ENCODE measurements at regions not wholly inside any gene's neighbourhood (a gene's known extent, or its start where the extent isn't known, plus 50 kb on each side); places are given as distances from the start of the nearest gene placed in this dataset.
"Not testable (repeated sequence)": the region's sequence is repeated elsewhere in the genome, so short reads cannot be mapped to it uniquely, and the experiment has no call there.

DNA sequence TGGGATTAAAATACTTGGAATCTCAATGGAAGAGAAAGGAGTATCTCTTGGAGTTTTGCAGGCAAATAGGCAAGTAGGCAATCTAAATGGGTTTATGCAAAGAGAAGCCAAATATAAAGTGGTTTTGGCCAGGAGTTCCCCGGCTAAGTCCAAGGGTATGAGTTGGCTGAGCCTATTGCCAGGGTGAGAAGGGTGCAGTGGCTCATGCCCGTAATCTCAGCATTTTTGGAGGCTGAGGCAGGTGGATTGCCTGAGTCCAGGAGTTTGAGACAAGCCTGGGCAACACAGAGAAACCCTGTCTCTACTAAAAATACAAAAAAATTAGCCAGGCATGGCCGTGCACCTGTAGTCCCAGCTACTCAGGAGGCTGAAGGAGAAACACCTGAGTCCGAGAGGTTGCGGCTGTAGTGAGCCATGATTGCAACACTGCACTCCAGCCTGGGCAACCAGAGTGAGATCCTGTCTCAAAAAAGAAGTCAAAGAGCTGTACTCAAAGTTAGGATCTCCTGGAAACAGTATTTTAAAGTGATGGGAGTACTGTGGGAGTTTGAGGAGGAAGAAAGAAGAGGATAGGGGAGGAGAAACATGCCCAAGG lies 130.4 kb upstream of the RAB18 start:
- no peaks in the 10 kb centered on the region for H3K9me3 ChIP-seq (replicated peaks; ENCODE audit: control insufficient read depth, insufficient read depth, low read length)
- no TSS peak for BruUV-seq (replicated peaks)
- in situ Hi-C loops (cut with MboI) (no loop called here), intact Hi-C loops (cut with micrococcal nuclease; ENCODE audit: unreplicated experiment) (loop anchor here (5.0 kb wide), 2 partner anchors 284 to 804 kb away; no protein-coding TSS in a partner anchor)
- no peaks in the 10 kb centered on the region for H3K4me1 ChIP-seq (ENCODE audit: control insufficient read depth, insufficient read depth, low read length)
- H3K9ac ChIP-seq (ENCODE audit: control insufficient read depth, insufficient read depth, low read length), result no peak overlapping the region
- 0 out of 4 replicates have a peak, but pooled peaks cover 1 to 2% of the 10 kb centered on the region in 2 experiments for H3K27me3 ChIP-seq (replicated peaks in 1 of 2; ENCODE audit: control insufficient read depth in 2 of 2, insufficient read depth in 2 of 2, low read length in 1 of 2)
- RAD21 ChIA-PET (ENCODE audit: unreplicated experiment), result no interaction called here
- no peak overlapping the region for H3K4me3 ChIP-seq
- POLR2A ChIA-PET, result no interaction called here
- H2AFZ ChIP-seq (ENCODE audit: control insufficient read depth, low read depth, low read length), result no peak overlapping the region
- SMC1A ChIA-PET (ENCODE audit: uncharacterized antibody, unreplicated experiment), result no interaction called here
- FAIRE-seq (no peak), DNase-seq (ENCODE audit: low read depth, low spot score) (no peak), ATAC-seq (no peak)
- no peak overlapping the region for H3K27ac ChIP-seq (ENCODE audit: control insufficient read depth, insufficient read depth)
- CTCF ChIA-PET, result interaction anchor here (0.5 kb wide), 1 partner anchor 15 kb away, joined by 3 read pairs; no protein-coding TSS in a partner anchor
- TF ChIP-seq, protein P1, sequence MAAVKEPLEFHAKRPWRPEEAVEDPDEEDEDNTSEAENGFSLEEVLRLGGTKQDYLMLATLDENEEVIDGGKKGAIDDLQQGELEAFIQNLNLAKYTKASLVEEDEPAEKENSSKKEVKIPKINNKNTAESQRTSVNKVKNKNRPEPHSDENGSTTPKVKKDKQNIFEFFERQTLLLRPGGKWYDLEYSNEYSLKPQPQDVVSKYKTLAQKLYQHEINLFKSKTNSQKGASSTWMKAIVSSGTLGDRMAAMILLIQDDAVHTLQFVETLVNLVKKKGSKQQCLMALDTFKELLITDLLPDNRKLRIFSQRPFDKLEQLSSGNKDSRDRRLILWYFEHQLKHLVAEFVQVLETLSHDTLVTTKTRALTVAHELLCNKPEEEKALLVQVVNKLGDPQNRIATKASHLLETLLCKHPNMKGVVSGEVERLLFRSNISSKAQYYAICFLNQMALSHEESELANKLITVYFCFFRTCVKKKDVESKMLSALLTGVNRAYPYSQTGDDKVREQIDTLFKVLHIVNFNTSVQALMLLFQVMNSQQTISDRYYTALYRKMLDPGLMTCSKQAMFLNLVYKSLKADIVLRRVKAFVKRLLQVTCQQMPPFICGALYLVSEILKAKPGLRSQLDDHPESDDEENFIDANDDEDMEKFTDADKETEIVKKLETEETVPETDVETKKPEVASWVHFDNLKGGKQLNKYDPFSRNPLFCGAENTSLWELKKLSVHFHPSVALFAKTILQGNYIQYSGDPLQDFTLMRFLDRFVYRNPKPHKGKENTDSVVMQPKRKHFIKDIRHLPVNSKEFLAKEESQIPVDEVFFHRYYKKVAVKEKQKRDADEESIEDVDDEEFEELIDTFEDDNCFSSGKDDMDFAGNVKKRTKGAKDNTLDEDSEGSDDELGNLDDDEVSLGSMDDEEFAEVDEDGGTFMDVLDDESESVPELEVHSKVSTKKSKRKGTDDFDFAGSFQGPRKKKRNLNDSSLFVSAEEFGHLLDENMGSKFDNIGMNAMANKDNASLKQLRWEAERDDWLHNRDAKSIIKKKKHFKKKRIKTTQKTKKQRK (IDR thresholded peaks at IDR 0.05; ENCODE audit: low read depth, low read length), result no peak
- no peak for TF ChIP-seq BMI1 (IDR thresholded peaks at IDR 0.05; ENCODE audit: borderline replicate concordance)
- no peak overlapping the region for H3K4me2 ChIP-seq (ENCODE audit: control insufficient read depth, insufficient read depth)
- no peaks in the 10 kb centered on the region for H4K20me1 ChIP-seq (ENCODE audit: control insufficient read depth, insufficient read depth)
- H3K79me2 ChIP-seq (ENCODE audit: control insufficient read depth, insufficient read depth, low read length), result no peaks in the 10 kb centered on the region
- 49% methylated on average over 5 of the region's 5 CpGs for WGBS (ENCODE audit: insufficient coverage, insufficient replicate concordance, low lambda C conversion rate, missing lambda C conversion rate)
- H3K36me3 ChIP-seq (ENCODE audit: control insufficient read depth in 2 of 2, insufficient read depth in 2 of 2, low read length in 1 of 2), result no peaks in the 10 kb centered on the region

DNA sequence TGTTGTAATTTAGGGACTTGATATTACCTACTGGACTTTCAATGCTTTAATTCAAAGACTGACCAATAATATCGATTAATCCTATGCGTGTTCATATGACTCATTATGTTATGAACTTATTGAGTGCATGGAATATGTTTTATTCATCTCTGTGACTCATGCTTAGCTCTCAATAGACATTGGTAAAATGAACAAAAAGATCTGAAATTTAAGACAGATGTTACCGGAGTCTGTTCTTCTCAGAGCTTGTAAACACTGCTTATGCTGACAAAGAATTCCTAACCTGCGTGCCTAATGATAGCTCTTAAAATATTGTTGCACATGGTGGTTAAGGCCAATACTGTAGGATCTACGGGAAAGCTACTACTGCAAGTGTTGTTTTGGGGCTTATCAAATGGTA lies 131.5 kb upstream of the ACBD5 start:
- H3K4me3 ChIP-seq, result no peak overlapping the region
- WGBS (ENCODE audit: insufficient coverage, insufficient replicate concordance, low lambda C conversion rate, missing lambda C conversion rate), result 76% methylated on average over 5 of the region's 5 CpGs
- ATAC-seq (no peak), FAIRE-seq (no peak), DNase-seq (ENCODE audit: low read depth, low spot score) (no peak)
- no peaks in the 10 kb centered on the region for H4K20me1 ChIP-seq (ENCODE audit: control insufficient read depth, insufficient read depth)
- no peak overlapping the region for H3K9ac ChIP-seq (ENCODE audit: control insufficient read depth, insufficient read depth, low read length)
- intact Hi-C loops (cut with micrococcal nuclease; ENCODE audit: unreplicated experiment), result loop anchor here (5.0 kb wide), 2 partner anchors 285 to 805 kb away; no protein-coding TSS in a partner anchor
- TF ChIP-seq SUPT20H (IDR thresholded peaks at IDR 0.05; ENCODE audit: borderline replicate concordance, control insufficient read depth, low read depth, low read length), result no peak
- no peaks in the 10 kb centered on the region for H3K4me1 ChIP-seq (ENCODE audit: control insufficient read depth, insufficient read depth, low read length)
- ChIA-PET RAD21 (ENCODE audit: unreplicated experiment) (no interaction called here), POLR2A (no interaction called here), SMC1A (ENCODE audit: uncharacterized antibody, unreplicated experiment) (no interaction called here), CTCF (interaction anchor here (1.2 to 1.3 kb wide), 2 partner anchors 11 to 286 kb away, joined by 3 to 5 read pairs; no protein-coding TSS in a partner anchor)
- H3K79me2 ChIP-seq (ENCODE audit: control insufficient read depth, insufficient read depth, low read length), result no peaks in the 10 kb centered on the region
- BruUV-seq (replicated peaks), result no TSS peak
- in situ Hi-C loops (cut with MboI), result no loop called here
- no peaks in the 10 kb centered on the region for H3K9me3 ChIP-seq (replicated peaks; ENCODE audit: control insufficient read depth, insufficient read depth, low read length)
- H3K36me3 ChIP-seq (ENCODE audit: control insufficient read depth in 2 of 2, insufficient read depth in 2 of 2, low read length in 1 of 2), result no peaks in the 10 kb centered on the region
- no peak overlapping the region for H2AFZ ChIP-seq (ENCODE audit: control insufficient read depth, low read depth, low read length)
- H3K27ac ChIP-seq (ENCODE audit: control insufficient read depth, insufficient read depth), result no peak overlapping the region
- H3K27me3 ChIP-seq (replicated peaks in 1 of 2; ENCODE audit: control insufficient read depth in 2 of 2, insufficient read depth in 2 of 2, low read length in 1 of 2), result 0 out of 4 replicates have a peak, but pooled peaks cover 1 to 2% of the 10 kb centered on the region in 2 experiments
- H3K4me2 ChIP-seq (ENCODE audit: control insufficient read depth, insufficient read depth), result no peak overlapping the region

- H3K9ac ChIP-seq (ENCODE audit: control insufficient read depth, insufficient read depth, low read length); H3K4me1 ChIP-seq (ENCODE audit: control insufficient read depth, insufficient read depth, low read length); DNase-seq (ENCODE audit: low read depth, low spot score); POLR2A ChIA-PET; ATAC-seq; BruUV-seq (replicated peaks); H2AFZ ChIP-seq (ENCODE audit: control insufficient read depth, low read depth, low read length); FAIRE-seq; H4K20me1 ChIP-seq (ENCODE audit: control insufficient read depth, insufficient read depth); H3K4me2 ChIP-seq (ENCODE audit: control insufficient read depth, insufficient read depth); H3K36me3 ChIP-seq (ENCODE audit: control insufficient read depth in 2 of 2, insufficient read depth in 2 of 2, low read length in 1 of 2); H3K27ac ChIP-seq (ENCODE audit: control insufficient read depth, insufficient read depth); SMC1A ChIA-PET (ENCODE audit: uncharacterized antibody, unreplicated experiment); H3K4me3 ChIP-seq; in situ Hi-C loops (cut with MboI); H3K9me3 ChIP-seq (replicated peaks; ENCODE audit: control insufficient read depth, insufficient read depth, low read length); H3K27me3 ChIP-seq (replicated peaks in 1 of 2; ENCODE audit: control insufficient read depth in 2 of 2, insufficient read depth in 2 of 2, low read length in 1 of 2); H3K79me2 ChIP-seq (ENCODE audit: control insufficient read depth, insufficient read depth, low read length): not testable (repeated sequence)
- CTCF ChIA-PET, result interaction anchor here (0.7 to 1.2 kb wide), 2 partner anchors 30 to 286 kb away, joined by 3 to 4 read pairs; no protein-coding TSS in a partner anchor
- RAD21 ChIA-PET (ENCODE audit: unreplicated experiment), result interaction anchor here (1.2 kb wide), 1 partner anchor 808 kb away, joined by 3 read pairs; no protein-coding TSS in a partner anchor
- intact Hi-C loops (cut with micrococcal nuclease; ENCODE audit: unreplicated experiment), result loop anchor here (5.0 kb wide), 2 partner anchors 286 to 806 kb away; no protein-coding TSS in a partner anchor
- WGBS (ENCODE audit: insufficient coverage, insufficient replicate concordance, low lambda C conversion rate, missing lambda C conversion rate), result 56% methylated on average over 5 of the region's 5 CpGs
These were observed 130.8 kb upstream of the ACBD5 start for GRCh38 chr10:27371375-27371774.
